PC-9 (cell line): ENCODE measurements at regions not wholly inside any gene's neighbourhood (a gene's known extent, or its start where the extent isn't known, plus 50 kb on each side); places are given as distances from the start of the nearest gene placed in this dataset.

Experiments
- BruUV-seq: library from RNA; stranded (reverse); fragments of 400-500 nt; replicated peaks from 2 replicates; lab custom pipeline; 2021; lab: Mats Ljungman, UMichigan
- CTCF ChIA-PET: fragments of 300-600 bp; sonication (Branson Sonifier 250); formaldehyde crosslinking; loops from one replicate; lab custom pipeline; 2022; ENCODE audit warnings: antibody characterized with exemption; lab: Charles Lee
- POLR2A ChIA-PET: fragments of 300-600 bp; sonication (Branson Sonifier 250); formaldehyde crosslinking; loops from one replicate; lab custom pipeline; 2022; ENCODE audit warnings: antibody characterized with exemption; ENCODE audit not compliant: unreplicated experiment; lab: Charles Lee
- DNase-seq, 2 experiments: peaks; one replicate each; pipeline versions ENCODE4 v3.0.0 to v3.0.0-alpha.2; 2015 to 2022; ENCODE audit warnings: mixed read lengths in 1 of 2
- H2AFZ ChIP-seq: fragments of 200-600 bp; sonication (generic); 2 replicates; pipeline ENCODE4 v1.8.1; 2017; ENCODE audit warnings: antibody characterized with exemption
- H3F3A ChIP-seq: fragments of 200-600 bp; sonication (generic); 2 replicates; pipeline ENCODE4 v1.8.1; 2017; ENCODE audit warnings: antibody characterized with exemption, mild to moderate bottlenecking, low read depth; ENCODE audit not compliant: insufficient read depth
- H3K27ac ChIP-seq: fragments of 200-600 bp; sonication (generic); 2 replicates; pipeline ENCODE4 v1.6.1; 2016; ENCODE audit warnings: mixed run types
- H3K27me3 ChIP-seq: fragments of 200-600 bp; sonication (generic); 2 replicates; pipeline ENCODE4 v1.6.1; 2016; ENCODE audit warnings: low read depth, mixed run types; ENCODE audit not compliant: insufficient read depth
- H3K36me3 ChIP-seq: fragments of 200-600 bp; sonication (generic); 2 replicates; pipeline ENCODE4 v1.6.1; 2016; ENCODE audit warnings: low read depth, mixed run types
- H3K4me1 ChIP-seq: fragments of 200-600 bp; sonication (generic); replicated peaks from 2 replicates; pipeline ENCODE4 v1.6.1; 2016; ENCODE audit warnings: mixed run types; ENCODE audit not compliant: insufficient read depth
- H3K4me2 ChIP-seq: fragments of 200-600 bp; sonication (generic); 2 replicates; pipeline ENCODE4 v1.6.1; 2017; ENCODE audit warnings: mixed run types
- H3K4me3 ChIP-seq: fragments of 200-600 bp; sonication (generic); 2 replicates; pipeline ENCODE4 v1.6.1; 2016; ENCODE audit warnings: mixed run types
- H3K79me2 ChIP-seq: fragments of 200-600 bp; sonication (generic); 2 replicates; pipeline ENCODE4 v1.6.1; 2017; ENCODE audit warnings: low read depth, mixed run types
- H3K9me2 ChIP-seq: fragments of 200-600 bp; sonication (generic); 2 replicates; pipeline ENCODE4 v1.8.1; 2017; ENCODE audit warnings: mild to moderate bottlenecking; ENCODE audit not compliant: insufficient read depth
- H3K9me3 ChIP-seq: fragments of 200-600 bp; sonication (generic); 2 replicates; pipeline ENCODE4 v1.8.1; 2016; ENCODE audit warnings: low read depth; ENCODE audit not compliant: insufficient read depth
- H4K20me1 ChIP-seq: fragments of 200-600 bp; sonication (generic); 2 replicates; pipeline ENCODE4 v1.8.1; 2017; ENCODE audit not compliant: insufficient read depth
- EZH2 ChIP-seq: fragments of 200-600 bp; sonication (generic); IDR thresholded peaks from 2 replicates; pipeline ENCODE4 v1.8.0; 2017; ENCODE audit warnings: antibody characterized with exemption, low read depth
- intact Hi-C: fragments of 100-400 bp; cut with micrococcal nuclease; formaldehyde crosslinking; loops from one replicate; pipeline ENCODE4 v1.10.0; 2022; ENCODE audit not compliant: unreplicated experiment
- TF ChIP-seq, protein P1 (sequence below): fragments of 200-600 bp; sonication (generic); conservative IDR thresholded peaks from 2 replicates; pipeline ENCODE4 v1.6.1; 2017; ENCODE audit warnings: mixed run types, antibody characterized with exemption, mild to moderate bottlenecking, moderate library complexity

DNA sequence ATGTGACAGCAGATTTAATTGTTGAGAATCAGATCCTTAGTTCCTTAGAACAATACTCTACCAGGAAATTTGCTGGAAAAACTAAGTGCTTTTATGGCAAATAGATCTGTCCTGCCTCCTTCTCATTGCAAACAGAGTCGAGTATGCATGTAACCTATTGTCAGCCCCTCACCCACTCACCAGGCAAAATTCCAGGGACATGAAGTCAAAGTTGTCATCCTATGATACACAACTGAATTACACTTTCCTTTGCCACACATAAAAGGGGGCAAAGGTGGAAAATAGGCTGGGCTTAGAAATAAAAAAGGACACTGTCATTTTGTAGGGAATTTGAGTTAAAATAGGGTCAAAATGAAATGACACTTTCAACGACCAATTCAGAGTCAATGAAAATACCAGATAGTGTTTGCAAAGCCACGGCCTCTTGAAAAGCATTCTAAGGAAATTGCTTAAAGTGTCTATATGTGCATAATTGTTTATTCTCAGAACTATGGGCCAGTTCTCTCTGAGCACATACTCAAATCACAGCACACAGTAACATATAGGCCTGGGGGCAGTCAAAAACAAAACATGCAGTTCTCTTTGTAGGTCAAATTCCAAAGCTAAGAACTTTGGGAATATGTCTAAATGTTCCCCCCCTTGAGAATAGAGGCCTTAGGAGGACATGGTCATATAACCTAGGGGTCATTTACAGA lies 452.8 kb downstream of the NFIB start:
- CTCF ChIA-PET: no interaction called here
- no peak for DNase-seq
- POLR2A ChIA-PET: no interaction called here

DNA sequence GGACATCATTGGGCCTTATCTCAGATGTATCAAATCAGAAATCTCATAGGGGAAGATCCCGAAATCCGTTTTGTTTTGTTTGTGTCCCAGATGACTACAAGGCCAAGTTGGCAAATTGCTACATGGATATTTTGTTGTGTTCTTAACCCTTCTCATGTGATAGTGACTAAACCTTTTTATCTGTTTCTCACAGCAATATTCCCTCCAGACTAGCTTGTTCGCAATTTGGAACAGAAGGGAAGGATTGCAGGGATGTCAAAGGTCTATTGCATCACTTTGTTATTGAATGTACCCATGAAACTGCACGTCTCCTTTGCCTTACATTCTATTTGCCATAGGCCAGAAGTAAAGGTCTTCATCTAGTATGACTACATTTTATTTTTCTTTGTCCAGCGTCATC lies 453.9 kb downstream of the NFIB start:
- Histone ChIP-seq H3K4me1 (no peaks in the 10 kb centered on the region), H3K9me3 (no peaks in the 10 kb centered on the region), H3K79me2 (no peaks in the 10 kb centered on the region), H3K27me3 (no peaks in the 10 kb centered on the region), H3K4me2 (no peak overlapping the region), H4K20me1 (no peaks in the 10 kb centered on the region), H3K36me3 (no peaks in the 10 kb centered on the region), H3F3A (no peaks in the 10 kb centered on the region), H3K9me2 (no peaks in the 10 kb centered on the region), H2AFZ (no peak overlapping the region), H3K27ac (no peak overlapping the region), H3K4me3 (no peak overlapping the region)
- ChIA-PET CTCF (no interaction called here), POLR2A (no interaction called here)
- no TSS peak for BruUV-seq
- TF ChIP-seq EZH2: no peak
- TF ChIP-seq, protein P1, sequence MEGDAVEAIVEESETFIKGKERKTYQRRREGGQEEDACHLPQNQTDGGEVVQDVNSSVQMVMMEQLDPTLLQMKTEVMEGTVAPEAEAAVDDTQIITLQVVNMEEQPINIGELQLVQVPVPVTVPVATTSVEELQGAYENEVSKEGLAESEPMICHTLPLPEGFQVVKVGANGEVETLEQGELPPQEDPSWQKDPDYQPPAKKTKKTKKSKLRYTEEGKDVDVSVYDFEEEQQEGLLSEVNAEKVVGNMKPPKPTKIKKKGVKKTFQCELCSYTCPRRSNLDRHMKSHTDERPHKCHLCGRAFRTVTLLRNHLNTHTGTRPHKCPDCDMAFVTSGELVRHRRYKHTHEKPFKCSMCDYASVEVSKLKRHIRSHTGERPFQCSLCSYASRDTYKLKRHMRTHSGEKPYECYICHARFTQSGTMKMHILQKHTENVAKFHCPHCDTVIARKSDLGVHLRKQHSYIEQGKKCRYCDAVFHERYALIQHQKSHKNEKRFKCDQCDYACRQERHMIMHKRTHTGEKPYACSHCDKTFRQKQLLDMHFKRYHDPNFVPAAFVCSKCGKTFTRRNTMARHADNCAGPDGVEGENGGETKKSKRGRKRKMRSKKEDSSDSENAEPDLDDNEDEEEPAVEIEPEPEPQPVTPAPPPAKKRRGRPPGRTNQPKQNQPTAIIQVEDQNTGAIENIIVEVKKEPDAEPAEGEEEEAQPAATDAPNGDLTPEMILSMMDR: no peak
- DNase-seq: no peak
- intact Hi-C loops: no loop called here

More for the DNA sequence above, 452.8 kb downstream of the NFIB start:
- H3K27ac ChIP-seq: no peak overlapping the region
- intact Hi-C loops: no loop called here
- H3K36me3 ChIP-seq: no peaks in the 10 kb centered on the region
- no TSS peak for BruUV-seq
- no peaks in the 10 kb centered on the region for H3F3A ChIP-seq
- H3K9me2 ChIP-seq: no peaks in the 10 kb centered on the region
- H3K9me3 ChIP-seq: no peaks in the 10 kb centered on the region
- no peaks in the 10 kb centered on the region for H3K79me2 ChIP-seq
- H3K27me3 ChIP-seq: no peaks in the 10 kb centered on the region
- no peaks in the 10 kb centered on the region for H3K4me1 ChIP-seq
- H2AFZ ChIP-seq: no peak overlapping the region
- no peak overlapping the region for H3K4me2 ChIP-seq
- no peak overlapping the region for H3K4me3 ChIP-seq
- no peaks in the 10 kb centered on the region for H4K20me1 ChIP-seq
- TF ChIP-seq, protein P1: no peak
- TF ChIP-seq EZH2: no peak

DNA sequence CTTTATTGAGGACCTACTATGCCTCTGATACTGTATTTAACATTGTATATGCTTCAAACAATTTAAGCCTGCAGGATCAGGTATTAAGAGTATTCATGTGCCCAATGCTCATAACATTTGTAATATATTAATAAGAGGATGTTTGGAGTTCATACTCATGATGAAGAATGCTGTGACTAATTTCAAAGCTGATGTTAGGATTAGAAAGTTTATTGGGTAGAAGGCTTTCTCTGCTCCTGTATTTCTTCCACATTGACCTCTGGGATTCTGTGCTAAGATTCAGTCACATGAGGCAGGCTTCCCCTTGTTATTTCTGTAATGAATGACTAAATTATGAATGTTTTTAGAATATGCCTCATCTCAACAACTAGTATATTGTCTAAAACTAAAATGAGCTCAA lies 456.4 kb downstream of the NFIB start:
- DNase-seq: no peak
- Histone ChIP-seq H3K9me3 (no peaks in the 10 kb centered on the region), H3K4me2 (no peak overlapping the region), H3K4me3 (no peak overlapping the region), H3K27me3 (no peaks in the 10 kb centered on the region), H3K27ac (no peak overlapping the region), H4K20me1 (no peaks in the 10 kb centered on the region), H3F3A (no peaks in the 10 kb centered on the region), H2AFZ (no peak overlapping the region), H3K79me2 (no peaks in the 10 kb centered on the region), H3K9me2 (no peaks in the 10 kb centered on the region), H3K4me1 (no peaks in the 10 kb centered on the region), H3K36me3 (no peaks in the 10 kb centered on the region)
- BruUV-seq: no TSS peak
- ChIA-PET POLR2A (no interaction called here), CTCF (no interaction called here)
- intact Hi-C loops: no loop called here
- TF ChIP-seq, protein P1: no peak
- no peak for TF ChIP-seq EZH2
